ENCODE measurements at regions not wholly inside any gene's neighbourhood (a gene's known extent, or its start where the extent isn't known, plus 50 kb on each side); places are given as distances from the start of the nearest gene placed in this dataset.

DNA sequence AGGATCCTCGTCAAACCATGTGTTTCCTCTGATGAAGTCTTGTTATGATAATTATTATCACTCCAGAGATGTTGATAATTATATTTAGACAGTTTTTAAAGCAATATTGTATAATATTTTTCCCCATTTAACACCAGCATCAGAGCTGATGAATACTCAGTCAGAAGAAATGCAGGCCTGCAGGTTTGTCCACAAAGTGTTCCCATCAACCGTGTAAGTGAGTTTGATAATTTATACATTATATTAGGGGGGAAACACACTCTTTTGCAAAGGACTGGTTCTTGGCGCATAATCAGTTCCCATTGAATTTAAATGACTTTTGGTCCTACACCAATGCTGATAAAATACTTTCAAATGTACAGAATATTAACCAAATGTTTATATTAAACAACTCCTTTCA is 454.8 kb downstream of the TOX3 start:
- no peak for DNase-seq

GRCh38 chr16:52090080-52090479 is 456.9 kb downstream of the TOX3 start:
- DNase-seq: no peak

DNA sequence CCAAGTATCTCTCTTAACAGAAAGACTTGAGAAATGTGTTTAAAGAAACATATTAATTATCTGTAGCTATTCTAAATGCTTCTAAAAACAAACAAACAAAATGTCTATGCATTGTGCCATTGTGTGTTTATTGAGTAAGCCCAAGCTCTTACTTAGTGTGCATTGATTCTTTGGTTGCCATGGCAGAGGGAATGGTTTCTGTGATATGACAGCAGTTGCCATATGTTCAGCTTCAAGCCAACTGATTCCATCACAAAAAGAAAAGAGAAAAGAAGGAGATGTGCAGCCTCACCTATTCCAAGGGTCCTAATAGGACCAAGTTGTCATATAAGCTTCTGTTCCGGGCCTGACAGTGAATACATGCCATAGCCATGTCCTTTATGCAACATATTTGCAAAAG is 457.5 kb downstream of the TOX3 start:
- no peak for DNase-seq

- no peak for DNase-seq
Measured at GRCh38 chr16:52086901-52087300, 460.0 kb downstream of the TOX3 start.

DNA sequence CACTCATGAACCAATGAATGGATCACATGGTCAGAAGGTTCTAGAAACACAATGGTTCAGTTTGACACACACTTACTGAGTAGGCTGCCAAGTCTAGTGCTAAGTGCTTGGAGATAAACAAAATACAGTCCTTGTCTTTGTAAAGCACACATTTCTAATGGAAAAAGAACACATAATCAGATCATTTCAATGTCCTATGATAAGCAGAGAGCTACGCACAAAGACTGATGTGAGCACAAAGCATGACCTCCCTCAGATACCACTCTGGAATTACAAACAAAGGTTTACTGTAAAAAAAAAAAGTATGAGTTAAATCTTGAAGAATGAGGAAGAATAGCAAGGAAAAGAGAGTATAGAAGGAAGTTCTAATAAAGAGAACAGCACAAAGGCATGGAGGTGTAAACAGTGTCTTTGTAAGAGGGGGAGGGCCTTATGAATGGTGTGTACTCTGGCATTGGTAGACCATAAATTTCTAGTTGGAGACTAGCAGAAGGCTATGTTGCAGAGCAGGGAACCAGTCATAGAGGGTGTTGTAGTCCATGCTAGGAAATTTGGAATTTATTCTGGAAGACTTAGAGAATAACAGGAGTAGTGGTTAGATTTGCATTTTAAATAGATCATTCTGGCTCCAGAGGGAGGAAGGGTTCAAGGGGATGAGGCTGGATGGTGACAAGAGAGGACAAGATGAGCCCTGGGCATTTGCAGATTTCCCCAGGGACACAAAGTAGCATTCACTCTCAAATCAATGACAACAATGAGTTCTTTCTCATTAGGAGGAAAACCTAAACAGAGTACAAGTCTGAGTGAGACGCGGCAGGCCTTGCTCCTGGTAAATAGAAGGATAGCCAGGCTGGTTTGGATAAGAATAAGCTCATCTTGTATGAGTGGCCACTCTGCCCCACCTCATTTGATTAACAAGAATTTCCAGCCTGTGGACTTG is 468.0 kb downstream of the TOX3 start:
- DNase-seq: no peak

DNA sequence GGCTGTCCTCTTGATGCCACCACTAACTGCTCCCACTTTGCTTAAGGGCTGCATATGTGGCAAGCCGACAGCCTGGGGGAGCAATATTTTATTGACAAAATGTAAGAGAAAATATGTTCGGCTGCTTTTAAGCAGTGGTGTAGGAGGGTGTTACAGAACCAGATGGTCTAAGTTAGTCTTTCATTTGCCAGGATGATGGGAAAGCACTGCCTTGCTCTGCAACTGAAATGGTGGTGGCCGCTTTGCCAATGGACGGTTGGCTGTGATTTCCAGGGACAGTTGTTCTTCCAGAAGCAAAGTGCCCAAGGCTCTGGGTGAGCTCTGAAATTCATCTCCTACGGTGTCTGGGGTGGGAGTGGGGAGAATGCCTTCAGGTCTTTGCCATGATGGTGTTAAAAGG is 469.3 kb downstream of the TOX3 start:
- DNase-seq: no peak

DNA sequence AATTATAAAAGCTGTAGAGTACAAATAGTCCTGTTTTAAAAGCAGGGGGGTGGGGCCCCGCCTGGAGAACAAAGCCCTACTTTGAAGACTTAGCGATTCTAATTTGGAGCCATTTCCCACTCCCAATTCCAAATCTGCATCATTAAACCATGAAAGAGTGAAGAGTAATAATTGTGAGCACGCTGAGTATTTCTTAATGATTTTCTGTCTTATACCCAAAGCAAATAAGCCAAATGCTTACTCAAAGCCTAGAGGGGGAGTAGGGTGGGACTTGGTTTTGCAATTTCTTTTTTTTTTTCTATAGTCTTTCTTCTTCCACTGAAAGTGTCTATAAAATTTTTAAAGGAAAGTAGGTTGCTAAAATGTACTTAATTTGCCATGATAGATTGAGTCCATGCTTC is 470.1 kb downstream of the TOX3 start:
- DNase-seq: no peak

GRCh38 chr16:52076332-52076731 is 470.6 kb downstream of the TOX3 start:
- no peak for DNase-seq

- no peak for DNase-seq
Measured at GRCh38 chr16:52074133-52074532, 472.8 kb downstream of the TOX3 start.

DNA sequence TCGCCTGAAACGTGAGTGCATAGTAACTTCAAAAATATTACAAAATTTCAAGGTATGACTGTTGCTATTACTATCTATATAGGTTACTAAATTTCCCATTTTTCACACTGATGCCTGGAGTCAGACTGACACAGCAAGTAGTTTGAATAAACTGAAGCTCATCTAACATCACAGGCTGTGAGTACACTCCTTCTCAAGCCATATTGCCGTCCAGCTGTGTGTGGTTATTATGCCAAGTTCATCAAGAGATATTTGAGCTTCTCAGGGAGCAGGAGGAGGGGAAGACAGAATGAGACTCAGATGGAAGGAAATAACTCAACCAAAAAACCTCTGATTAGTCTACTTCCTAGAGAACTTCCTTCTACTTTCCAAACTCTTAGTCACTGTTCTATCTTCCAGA is 473.9 kb downstream of the TOX3 start:
- DNase-seq: no peak

- no peak for DNase-seq
Measured at GRCh38 chr16:52071101-52071500, 475.8 kb downstream of the TOX3 start.

DNA sequence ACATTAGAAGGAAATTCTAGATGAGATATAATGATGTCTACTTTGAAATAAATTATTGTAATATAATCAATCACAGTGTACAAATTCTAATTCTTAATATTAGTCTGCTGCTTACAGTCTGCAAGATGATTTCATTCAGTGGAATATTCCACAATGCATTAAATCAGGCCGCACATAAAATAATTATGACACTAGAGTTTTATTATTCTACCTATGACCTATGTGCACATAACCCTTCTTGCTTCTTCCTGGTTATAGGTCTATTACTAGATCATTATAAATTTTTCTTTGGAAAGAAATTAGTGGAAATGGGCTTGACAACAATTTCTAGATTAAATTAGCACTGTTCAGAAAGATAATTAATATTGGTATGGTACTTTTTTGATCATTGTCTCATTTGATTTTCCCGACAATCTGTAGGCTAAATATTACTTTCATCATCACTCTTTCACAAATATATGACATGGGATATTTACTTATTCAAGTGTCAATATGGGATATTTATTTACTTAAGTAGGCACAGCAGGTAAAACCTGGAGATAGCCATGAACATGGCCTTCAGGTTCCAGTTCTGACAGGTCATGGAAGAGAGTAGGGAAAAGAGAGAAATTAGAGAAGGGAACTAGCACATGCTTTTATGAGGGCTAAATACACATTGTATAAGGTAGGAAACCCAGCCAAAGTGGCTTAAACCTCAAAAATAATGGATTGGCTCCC is 476.4 kb downstream of the TOX3 start:
- DNase-seq: no peak

DNA sequence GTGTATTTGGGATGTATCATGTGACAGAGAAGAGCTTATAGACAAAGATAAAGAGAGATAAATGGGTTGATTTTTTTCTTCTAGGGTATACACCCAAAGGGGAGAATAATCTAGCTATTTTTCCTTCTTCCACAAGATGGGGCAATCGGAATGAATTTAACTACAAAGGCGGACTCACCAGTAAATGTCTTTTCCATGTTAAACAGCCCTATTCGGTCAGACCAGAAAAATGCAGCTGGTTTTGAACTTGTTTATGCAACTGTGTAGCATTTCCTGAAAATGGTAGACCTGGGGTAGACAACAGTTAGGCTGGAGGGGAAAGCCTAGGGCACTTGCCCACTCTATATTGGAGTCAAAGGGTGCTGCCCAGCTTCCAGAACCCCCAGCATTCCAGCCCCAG is 477.1 kb downstream of the TOX3 start:
- no peak for DNase-seq

- no peak for DNase-seq
Measured at GRCh38 chr16:52068447-52069074, 478.4 kb downstream of the TOX3 start.

GRCh38 chr16:52066962-52067361 is 480.0 kb downstream of the TOX3 start:
- DNase-seq: no peak

DNA sequence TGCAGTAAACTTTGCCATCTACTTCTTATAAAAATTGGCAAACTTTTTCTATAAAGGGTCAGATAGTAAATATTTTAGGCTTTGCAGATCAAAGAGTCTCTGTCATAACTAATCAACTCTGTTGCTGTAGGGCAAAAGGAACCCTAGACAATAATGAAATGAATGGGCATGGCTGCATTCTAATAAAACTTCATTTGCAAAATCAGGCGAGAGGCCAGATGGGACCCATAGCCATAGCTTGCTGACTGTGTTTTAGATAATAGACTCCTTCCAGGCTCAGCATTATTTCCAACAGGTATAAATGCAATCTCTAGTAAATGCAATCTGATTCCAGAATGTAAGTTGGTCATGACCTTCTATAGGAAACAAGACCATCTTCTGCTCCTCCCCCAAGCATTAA is 490.7 kb downstream of the TOX3 start:
- no peak for DNase-seq

- DNase-seq: no peak
Measured at GRCh38 chr16:52055381-52055780, 491.6 kb downstream of the TOX3 start.

DNA sequence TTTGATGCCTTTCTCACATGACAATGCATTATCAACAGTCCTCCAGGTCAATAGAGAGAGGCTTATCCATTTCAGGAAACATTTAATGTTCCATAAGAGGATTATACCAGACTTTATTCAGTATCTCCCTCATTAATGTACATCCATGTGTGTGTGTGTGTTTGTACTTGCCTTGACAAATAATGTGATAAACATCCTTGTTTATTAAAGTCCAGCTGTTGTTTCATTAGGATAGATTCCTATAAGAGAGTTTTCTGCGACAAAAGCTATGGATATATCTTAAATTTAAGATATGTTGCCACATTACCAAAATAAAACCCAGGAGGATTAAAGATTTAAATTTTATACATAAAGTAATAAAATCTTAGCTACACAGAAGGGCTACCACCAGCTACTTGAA is 492.6 kb downstream of the TOX3 start:
- no peak for DNase-seq

- DNase-seq: no peak
Measured at GRCh38 chr16:52052818-52053217, 494.1 kb downstream of the TOX3 start.

- DNase-seq: no peak
Measured at GRCh38 chr16:52051414-52052172, 495.4 kb downstream of the TOX3 start.

DNA sequence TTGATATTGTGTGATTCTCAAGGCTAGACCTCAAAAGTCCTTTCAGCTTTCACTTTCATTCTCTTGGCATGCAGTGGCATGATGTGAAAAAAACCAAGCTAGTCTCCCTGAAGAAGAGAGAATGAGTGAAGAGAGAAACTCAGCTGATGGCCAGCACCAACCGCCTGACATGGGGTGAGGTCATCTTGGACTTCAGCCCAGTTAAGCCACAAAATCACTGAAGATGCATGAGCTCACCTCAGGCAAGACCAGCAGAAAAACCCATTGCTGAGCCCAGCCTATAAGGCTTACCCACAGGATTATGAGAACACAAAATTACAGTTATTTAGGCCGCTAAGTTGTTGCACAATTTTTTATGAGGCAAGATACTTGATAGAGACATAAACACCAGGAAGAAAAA is 496.5 kb downstream of the TOX3 start:
- no peak for DNase-seq

DNA sequence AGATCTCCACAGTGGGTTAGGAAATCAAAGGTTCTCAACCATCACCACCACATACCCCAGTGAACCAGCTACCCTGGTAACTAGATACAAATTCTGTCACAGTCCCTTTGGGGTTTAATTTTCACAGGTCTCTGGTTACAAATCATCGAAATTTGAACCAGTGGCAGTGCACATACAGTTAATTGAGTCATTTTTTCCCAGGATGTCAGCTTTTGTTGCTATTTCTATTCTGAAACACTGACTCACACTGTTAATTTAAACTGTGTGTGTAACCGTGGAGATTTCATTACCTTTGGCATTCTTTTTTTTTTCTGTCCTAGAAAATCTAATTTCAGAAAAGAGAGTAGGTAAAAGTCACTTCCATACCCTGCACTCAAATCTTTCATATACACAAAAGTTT is 511.5 kb downstream of the TOX3 start:
- DNase-seq: no peak

DNA sequence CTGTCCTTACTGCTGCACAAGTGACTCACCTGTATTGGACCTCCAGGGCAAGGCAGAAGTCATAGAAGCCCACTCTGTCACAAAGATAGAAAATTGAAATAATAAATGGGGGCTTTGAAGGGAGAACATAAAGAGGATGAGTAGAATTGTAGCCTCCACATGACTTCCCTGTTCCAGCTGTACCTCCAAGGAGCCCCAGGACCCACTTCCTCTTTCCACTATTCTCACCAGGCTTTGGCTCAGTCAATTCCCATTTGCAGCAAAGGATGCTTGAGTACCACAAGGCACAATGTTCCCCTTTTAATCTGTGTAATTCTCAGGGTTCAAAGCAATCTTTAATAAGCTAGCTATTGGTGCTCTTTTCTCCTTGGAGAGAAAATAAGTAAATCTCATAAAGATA is 512.1 kb downstream of the TOX3 start:
- DNase-seq: no peak

Data from CD4-positive, alpha-beta T cell treated with Interferon gamma for 1 hour (primary cell).